GM23338 (cell line): ENCODE measurements at regions not wholly inside any gene's neighbourhood (a gene's known extent, or its start where the extent isn't known, plus 50 kb on each side); places are given as distances from the start of the nearest gene placed in this dataset.

Experiments used
- ATAC-seq: fragments of 200-7000 bp; cut with Tn5 transposase; 3 replicates; pipeline ENCODE4 v1.9.1; 2020
- DNase-seq: peaks from one replicate; pipeline ENCODE4 v3.0.0-alpha.2; 2015; ENCODE audit warnings: low spot score
- H2AFZ ChIP-seq: fragments of 200-600 bp; sonication (generic); 2 replicates; pipeline ENCODE4 v1.8.0; 2016; ENCODE audit warnings: antibody characterized with exemption, mild to moderate bottlenecking, moderate library complexity
- H3F3A ChIP-seq: fragments of 200-600 bp; sonication (generic); replicated peaks from 2 replicates; pipeline ENCODE4 v1.8.0; 2017; ENCODE audit warnings: antibody characterized with exemption, mixed run types, low read depth
- H3K27ac ChIP-seq: fragments of 200-600 bp; sonication (generic); 2 replicates; pipeline ENCODE4 v1.6.1; 2016; ENCODE audit warnings: low read depth
- H3K27me3 ChIP-seq: fragments of 200-600 bp; sonication (generic); 2 replicates; pipeline ENCODE4 v1.8.0; 2016; ENCODE audit warnings: mild to moderate bottlenecking, mixed run types, moderate library complexity; ENCODE audit not compliant: insufficient read depth
- H3K36me3 ChIP-seq: fragments of 200-600 bp; sonication (generic); 2 replicates; pipeline ENCODE4 v1.8.0; 2016; ENCODE audit warnings: mild to moderate bottlenecking; ENCODE audit not compliant: insufficient read depth
- H3K4me1 ChIP-seq: fragments of 200-600 bp; sonication (generic); 2 replicates; pipeline ENCODE4 v1.8.0; 2016; ENCODE audit warnings: mild to moderate bottlenecking, moderate library complexity; ENCODE audit not compliant: insufficient read depth
- H3K4me2 ChIP-seq: fragments of 200-600 bp; sonication (generic); 2 replicates; pipeline ENCODE4 v1.7.1; 2017; ENCODE audit warnings: mixed run types
- H3K4me3 ChIP-seq: fragments of 200-600 bp; sonication (generic); 2 replicates; pipeline ENCODE4 v1.6.1; 2016; ENCODE audit warnings: mixed run types
- H3K79me2 ChIP-seq: fragments of 200-600 bp; sonication (generic); replicated peaks from 2 replicates; pipeline ENCODE4 v1.8.0; 2017; ENCODE audit warnings: mild to moderate bottlenecking; ENCODE audit not compliant: insufficient read depth
- H3K9me2 ChIP-seq: fragments of 200-600 bp; sonication (generic); 2 replicates; pipeline ENCODE4 v1.8.0; 2017; ENCODE audit not compliant: insufficient read depth
- H4K20me1 ChIP-seq: fragments of 200-600 bp; sonication (generic); replicated peaks from 2 replicates; pipeline ENCODE4 v1.8.0; 2017; ENCODE audit warnings: mild to moderate bottlenecking; ENCODE audit not compliant: insufficient read depth
- H3K27ac Mint-ChIP-seq: 2 replicates; pipeline ENCODE4 v1.8.0; 2020; ENCODE audit warnings: inconsistent platforms, mild to moderate bottlenecking, moderate library complexity, mixed read lengths
- H3K27me3 Mint-ChIP-seq: 3 replicates; pipeline ENCODE4 v1.8.0; 2022; ENCODE audit warnings: low read depth, mild to moderate bottlenecking, moderate library complexity, mixed read lengths, inconsistent platforms; ENCODE audit not compliant: insufficient read depth, poor library complexity
- H3K36me3 Mint-ChIP-seq: 3 replicates; pipeline ENCODE4 v1.8.0; 2021; ENCODE audit warnings: low read depth, mild to moderate bottlenecking, inconsistent platforms, moderate library complexity, mixed read lengths
- H3K4me1 Mint-ChIP-seq: 3 replicates; pipeline ENCODE4 v1.8.0; 2020; ENCODE audit warnings: mild to moderate bottlenecking, inconsistent platforms, mixed read lengths
- H3K4me3 Mint-ChIP-seq: 3 replicates; pipeline ENCODE4 v1.8.0; 2021; ENCODE audit warnings: moderate library complexity, mild to moderate bottlenecking, inconsistent platforms, mixed read lengths
- H3K9me3 Mint-ChIP-seq: 3 replicates; pipeline ENCODE4 v1.8.0; 2020; ENCODE audit warnings: moderate library complexity, mild to moderate bottlenecking, inconsistent platforms, mixed read lengths
- CTCF ChIP-seq, 2 experiments: fragments of 200-600 bp in 1 of 2; sonication (generic) in 1 of 2; conservative IDR thresholded peaks; 2 replicates each; pipeline versions ENCODE4 v1.5.1 to v1.6.1; 2016 to 2017; ENCODE audit warnings: antibody characterized with exemption in 2 of 2, low read depth in 2 of 2, mild to moderate bottlenecking in 2 of 2, moderate library complexity in 1 of 2
- EZH2 ChIP-seq: fragments of 200-600 bp; sonication (generic); IDR thresholded peaks from one replicate; pipeline ENCODE4 v1.8.0; 2017; ENCODE audit warnings: antibody characterized with exemption, mild to moderate bottlenecking, low read depth; ENCODE audit not compliant: unreplicated experiment
- JUNB ChIP-seq: IDR thresholded peaks from one replicate; pipeline ENCODE4 v1.6.1; 2016; ENCODE audit warnings: antibody characterized with exemption; ENCODE audit not compliant: unreplicated experiment
- POLR2AphosphoS5 ChIP-seq: IDR thresholded peaks from 2 replicates; pipeline ENCODE4 v1.6.1; 2016; ENCODE audit warnings: antibody characterized with exemption, low read depth
- REST ChIP-seq: IDR thresholded peaks from one replicate; pipeline ENCODE4 v1.6.1; 2018; ENCODE audit warnings: antibody characterized with exemption; ENCODE audit not compliant: unreplicated experiment
- STAT1 ChIP-seq: IDR thresholded peaks from one replicate; pipeline ENCODE4 v1.6.1; 2016; ENCODE audit warnings: antibody characterized with exemption; ENCODE audit not compliant: unreplicated experiment
- ZNF114 ChIP-seq: fragments of 250-450 bp; sonication (Bioruptor Pico); IDR thresholded peaks from 2 replicates; pipeline ENCODE4 v1.5.0; 2020; ENCODE audit warnings: mild to moderate bottlenecking, moderate library complexity
- ZNF462 ChIP-seq: fragments of 250-450 bp; sonication (Bioruptor Pico); IDR thresholded peaks from 2 replicates; pipeline ENCODE4 v1.5.0; 2020; ENCODE audit warnings: mild to moderate bottlenecking, moderate library complexity

GRCh38 chr7:121599887-121600286 lies 203.8 kb upstream of the FAM3C start:
- ATAC-seq, result no peak
- Histone ChIP-seq H3K4me3 (no peak overlapping the region), H3K79me2 (no peaks in the 10 kb centered on the region), H3K4me1 (0 out of 2 replicates have a peak, but pooled peaks cover 8% of the 10 kb centered on the region), H4K20me1 (no peaks in the 10 kb centered on the region), H3F3A (no peaks in the 10 kb centered on the region), H3K9me2 (no peaks in the 10 kb centered on the region), H2AFZ (no peak overlapping the region), H3K36me3 (no peaks in the 10 kb centered on the region), H3K27ac (no peak overlapping the region), H3K4me2 (no peak overlapping the region), H3K27me3 (no peaks in the 10 kb centered on the region)
- Mint-ChIP-seq H3K27ac (no peak overlapping the region), H3K27me3 (peaks cover 1% of the 10 kb centered on the region), H3K36me3 (peaks cover 3% of the 10 kb centered on the region; the same call in 2 of the 3 replicates), H3K9me3 (peaks cover 10% of the 10 kb centered on the region; the same call in 1 of the 3 replicates), H3K4me3 (no peak overlapping the region), H3K4me1 (peaks cover 18% of the 10 kb centered on the region; the same call in 2 of the 3 replicates)
- TF ChIP-seq EZH2, result no peak
- TF ChIP-seq REST, result no peak
- no peak for TF ChIP-seq STAT1
- TF ChIP-seq CTCF (conservative IDR thresholded peaks at IDR 0.05; ENCODE audit: low read depth in 2 of 2), result no peak
- DNase-seq, result no peak

GRCh38 chr7:121595758-121596696 lies 199.9 kb upstream of the FAM3C start:
- H3K4me3 Mint-ChIP-seq, result no peak overlapping the region
- no peaks in the 10 kb centered on the region for H3K4me1 Mint-ChIP-seq
- H2AFZ ChIP-seq, result no peak overlapping the region
- H3K27me3 Mint-ChIP-seq, result no peaks in the 10 kb centered on the region
- no peak for DNase-seq
- H3K9me2 ChIP-seq, result no peaks in the 10 kb centered on the region
- peaks cover 8% of the 10 kb centered on the region; the same call in 2 of the 3 replicates for H3K36me3 Mint-ChIP-seq
- H3K79me2 ChIP-seq, result no peaks in the 10 kb centered on the region
- no peak overlapping the region for H3K27ac ChIP-seq
- H3K9me3 Mint-ChIP-seq, result peaks cover 15% of the 10 kb centered on the region; the same call in 2 of the 3 replicates
- H3K27me3 ChIP-seq, result no peaks in the 10 kb centered on the region
- H3K4me1 ChIP-seq, result no peaks in the 10 kb centered on the region
- no peaks in the 10 kb centered on the region for H4K20me1 ChIP-seq
- ATAC-seq, result no peak
- no peak overlapping the region for H3K27ac Mint-ChIP-seq
- H3K4me2 ChIP-seq, result no peak overlapping the region
- no peaks in the 10 kb centered on the region; the same call in 1 of the 2 replicates for H3K36me3 ChIP-seq
- no peak overlapping the region for H3K4me3 ChIP-seq
- H3F3A ChIP-seq, result no peaks in the 10 kb centered on the region
- no peak for TF ChIP-seq POLR2AphosphoS5
- no peak for TF ChIP-seq EZH2
- TF ChIP-seq ZNF114 (CRISPR knock-in tag), result no peak
- TF ChIP-seq JUNB, result no peak
- no peak for TF ChIP-seq ZNF462 (CRISPR knock-in tag)
